ENCODE measurements at regions not wholly inside any gene's neighbourhood (a gene's known extent, or its start where the extent isn't known, plus 50 kb on each side); places are given as distances from the start of the nearest gene placed in this dataset.

DNA sequence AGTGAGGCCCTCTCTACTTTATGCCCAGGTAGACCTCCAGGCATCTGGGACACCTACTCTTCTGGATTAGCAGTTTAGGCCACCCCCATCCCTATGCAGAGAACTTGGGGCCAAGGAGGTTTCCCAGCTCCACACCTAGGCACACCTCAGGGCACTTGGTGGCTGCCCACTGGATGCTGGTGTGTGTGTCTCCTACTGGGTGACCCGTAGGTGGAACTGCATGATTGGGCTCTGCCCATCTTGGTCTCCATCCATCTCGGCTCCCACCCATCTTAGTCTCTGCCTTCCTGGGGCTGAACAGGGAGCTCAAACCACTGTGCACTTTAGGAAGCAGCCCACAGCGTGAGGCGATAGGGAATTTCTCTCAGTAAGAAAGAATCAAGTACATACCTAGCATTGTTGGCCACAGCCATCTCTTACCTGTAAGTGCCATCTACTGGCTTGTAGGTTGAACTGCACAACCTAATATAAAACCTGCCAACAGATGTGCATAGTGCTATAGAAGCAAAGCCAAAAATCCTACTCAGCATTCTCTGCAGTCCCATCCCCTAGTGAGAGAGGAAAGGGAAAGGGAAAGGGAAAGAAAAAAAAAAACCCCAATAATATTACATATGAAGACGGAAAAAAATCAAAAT, 61.6 kb upstream of the PTPN5 start:
- TF ChIP-seq TAF1 (IDR thresholded peaks at IDR 0.05; ENCODE audit: borderline replicate concordance, low read depth, low read length) (no peak), POLR2A (IDR thresholded peaks at IDR 0.05; ENCODE audit: low read depth, low read length) (no peak)

All from GM12892 (cell line).